ENCODE measurements at regions not wholly inside any gene's neighbourhood (a gene's known extent, or its start where the extent isn't known, plus 50 kb on each side); places are given as distances from the start of the nearest gene placed in this dataset.

DNA sequence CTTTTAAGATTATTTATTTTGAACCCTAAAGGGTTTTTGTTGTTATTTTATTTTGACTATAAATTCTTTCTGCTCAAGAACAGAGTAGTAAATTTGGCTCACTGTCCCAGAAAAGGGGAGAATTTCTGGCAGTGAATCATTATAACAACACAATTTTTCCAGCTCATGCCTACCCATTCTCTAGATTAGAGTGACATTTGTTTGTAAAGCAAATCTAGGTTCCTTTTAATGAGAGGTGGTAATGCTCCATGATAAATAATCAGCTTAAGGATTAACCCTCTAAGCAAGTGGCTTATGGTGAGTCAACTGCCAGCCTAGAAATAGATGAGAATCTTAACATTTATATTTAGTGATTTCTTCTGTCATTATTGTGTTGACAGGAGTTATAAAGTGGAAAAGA is 409.2 kb downstream of the NFIB start:
- intact Hi-C loops (cut with micrococcal nuclease; ENCODE audit: unreplicated experiment) (no loop called here), in situ Hi-C loops (cut with HindIII; ENCODE audit: low pct_unique_long_range_greater_than_20kb, low sequenced_read_pairs) (no loop called here)
- no peaks in the 10 kb centered on the region for H3K36me3 ChIP-seq (ENCODE audit: control insufficient read depth, insufficient read depth, low read length)
- H3K27me3 ChIP-seq (ENCODE audit: control insufficient read depth, insufficient read depth, low read length) = no peaks in the 10 kb centered on the region
- BruUV-seq (replicated peaks) = no TSS peak
- ATAC-seq (no peak), DNase-seq (ENCODE audit: low read depth, low spot score) (no peak)
- H3K9me3 ChIP-seq (ENCODE audit: control insufficient read depth, insufficient read depth, low read depth, low read length) = no peaks in the 10 kb centered on the region
- ChIA-PET POLR2A (no interaction called here), CTCF (no interaction called here)
- no peaks in the 10 kb centered on the region for H3K4me1 ChIP-seq (ENCODE audit: control insufficient read depth, insufficient read depth, low read length)
- TF ChIP-seq SIN3A (IDR thresholded peaks at IDR 0.05; ENCODE audit: borderline replicate concordance, insufficient read depth, low read depth, low read length) = no peak
- no peak overlapping the region for H3K27ac ChIP-seq (ENCODE audit: low read length)
- no peak overlapping the region for H3K4me3 ChIP-seq (ENCODE audit: low read depth in 2 of 2, low read length in 2 of 2)

DNA sequence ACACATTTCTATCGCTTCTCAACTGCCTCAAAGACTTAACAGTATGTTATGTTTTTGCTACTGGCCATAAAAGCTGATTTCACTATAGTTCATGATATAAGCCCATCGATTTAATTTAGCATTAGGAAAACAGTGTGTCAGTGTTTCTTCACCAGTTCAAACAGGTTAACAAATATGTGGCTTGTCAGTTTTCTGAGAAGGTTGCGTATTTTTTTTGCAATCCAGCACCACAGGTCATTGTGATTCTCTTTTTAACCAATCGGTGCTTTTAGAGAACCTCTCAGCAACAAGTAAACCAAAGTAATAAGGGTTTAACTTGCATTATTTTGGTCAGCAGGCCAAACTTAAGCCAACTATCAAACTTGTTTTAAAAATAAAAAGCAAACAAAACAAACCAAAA is 409.6 kb downstream of the NFIB start:
- Histone ChIP-seq H3K36me3 (ENCODE audit: control insufficient read depth, insufficient read depth, low read length) (no peaks in the 10 kb centered on the region), H3K9me3 (ENCODE audit: control insufficient read depth, insufficient read depth, low read depth, low read length) (no peaks in the 10 kb centered on the region), H3K27ac (ENCODE audit: low read length) (no peak overlapping the region), H3K27me3 (ENCODE audit: control insufficient read depth, insufficient read depth, low read length) (no peaks in the 10 kb centered on the region), H3K4me3 (ENCODE audit: low read depth in 2 of 2, low read length in 2 of 2) (no peak overlapping the region), H3K4me1 (ENCODE audit: control insufficient read depth, insufficient read depth, low read length) (no peaks in the 10 kb centered on the region)
- TF ChIP-seq POLR2AphosphoS5 (IDR thresholded peaks at IDR 0.05; ENCODE audit: low read depth, low read length) (no peak), TCF7L2 (IDR thresholded peaks at IDR 0.05; ENCODE audit: low read depth, low read length) (no peak), SIN3A (IDR thresholded peaks at IDR 0.05; ENCODE audit: borderline replicate concordance, insufficient read depth, low read depth, low read length) (no peak)
- TF ChIP-seq, protein P1, sequence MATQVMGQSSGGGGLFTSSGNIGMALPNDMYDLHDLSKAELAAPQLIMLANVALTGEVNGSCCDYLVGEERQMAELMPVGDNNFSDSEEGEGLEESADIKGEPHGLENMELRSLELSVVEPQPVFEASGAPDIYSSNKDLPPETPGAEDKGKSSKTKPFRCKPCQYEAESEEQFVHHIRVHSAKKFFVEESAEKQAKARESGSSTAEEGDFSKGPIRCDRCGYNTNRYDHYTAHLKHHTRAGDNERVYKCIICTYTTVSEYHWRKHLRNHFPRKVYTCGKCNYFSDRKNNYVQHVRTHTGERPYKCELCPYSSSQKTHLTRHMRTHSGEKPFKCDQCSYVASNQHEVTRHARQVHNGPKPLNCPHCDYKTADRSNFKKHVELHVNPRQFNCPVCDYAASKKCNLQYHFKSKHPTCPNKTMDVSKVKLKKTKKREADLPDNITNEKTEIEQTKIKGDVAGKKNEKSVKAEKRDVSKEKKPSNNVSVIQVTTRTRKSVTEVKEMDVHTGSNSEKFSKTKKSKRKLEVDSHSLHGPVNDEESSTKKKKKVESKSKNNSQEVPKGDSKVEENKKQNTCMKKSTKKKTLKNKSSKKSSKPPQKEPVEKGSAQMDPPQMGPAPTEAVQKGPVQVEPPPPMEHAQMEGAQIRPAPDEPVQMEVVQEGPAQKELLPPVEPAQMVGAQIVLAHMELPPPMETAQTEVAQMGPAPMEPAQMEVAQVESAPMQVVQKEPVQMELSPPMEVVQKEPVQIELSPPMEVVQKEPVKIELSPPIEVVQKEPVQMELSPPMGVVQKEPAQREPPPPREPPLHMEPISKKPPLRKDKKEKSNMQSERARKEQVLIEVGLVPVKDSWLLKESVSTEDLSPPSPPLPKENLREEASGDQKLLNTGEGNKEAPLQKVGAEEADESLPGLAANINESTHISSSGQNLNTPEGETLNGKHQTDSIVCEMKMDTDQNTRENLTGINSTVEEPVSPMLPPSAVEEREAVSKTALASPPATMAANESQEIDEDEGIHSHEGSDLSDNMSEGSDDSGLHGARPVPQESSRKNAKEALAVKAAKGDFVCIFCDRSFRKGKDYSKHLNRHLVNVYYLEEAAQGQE (IDR thresholded peaks at IDR 0.05; ENCODE audit: insufficient read depth in 1 of 2, low read depth in 2 of 2, low read length in 1 of 2) = no peak
- TF ChIP-seq, protein P2, sequence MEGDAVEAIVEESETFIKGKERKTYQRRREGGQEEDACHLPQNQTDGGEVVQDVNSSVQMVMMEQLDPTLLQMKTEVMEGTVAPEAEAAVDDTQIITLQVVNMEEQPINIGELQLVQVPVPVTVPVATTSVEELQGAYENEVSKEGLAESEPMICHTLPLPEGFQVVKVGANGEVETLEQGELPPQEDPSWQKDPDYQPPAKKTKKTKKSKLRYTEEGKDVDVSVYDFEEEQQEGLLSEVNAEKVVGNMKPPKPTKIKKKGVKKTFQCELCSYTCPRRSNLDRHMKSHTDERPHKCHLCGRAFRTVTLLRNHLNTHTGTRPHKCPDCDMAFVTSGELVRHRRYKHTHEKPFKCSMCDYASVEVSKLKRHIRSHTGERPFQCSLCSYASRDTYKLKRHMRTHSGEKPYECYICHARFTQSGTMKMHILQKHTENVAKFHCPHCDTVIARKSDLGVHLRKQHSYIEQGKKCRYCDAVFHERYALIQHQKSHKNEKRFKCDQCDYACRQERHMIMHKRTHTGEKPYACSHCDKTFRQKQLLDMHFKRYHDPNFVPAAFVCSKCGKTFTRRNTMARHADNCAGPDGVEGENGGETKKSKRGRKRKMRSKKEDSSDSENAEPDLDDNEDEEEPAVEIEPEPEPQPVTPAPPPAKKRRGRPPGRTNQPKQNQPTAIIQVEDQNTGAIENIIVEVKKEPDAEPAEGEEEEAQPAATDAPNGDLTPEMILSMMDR (IDR thresholded peaks at IDR 0.05) = no peak
- intact Hi-C loops (cut with micrococcal nuclease; ENCODE audit: unreplicated experiment) = no loop called here
- no peak for ATAC-seq
- in situ Hi-C loops (cut with HindIII; ENCODE audit: low pct_unique_long_range_greater_than_20kb, low sequenced_read_pairs) = no loop called here
- DNase-seq (ENCODE audit: low read depth, low spot score) = no peak
- CTCF ChIA-PET = no interaction called here
- POLR2A ChIA-PET = no interaction called here
- no TSS peak for BruUV-seq (replicated peaks)

DNA sequence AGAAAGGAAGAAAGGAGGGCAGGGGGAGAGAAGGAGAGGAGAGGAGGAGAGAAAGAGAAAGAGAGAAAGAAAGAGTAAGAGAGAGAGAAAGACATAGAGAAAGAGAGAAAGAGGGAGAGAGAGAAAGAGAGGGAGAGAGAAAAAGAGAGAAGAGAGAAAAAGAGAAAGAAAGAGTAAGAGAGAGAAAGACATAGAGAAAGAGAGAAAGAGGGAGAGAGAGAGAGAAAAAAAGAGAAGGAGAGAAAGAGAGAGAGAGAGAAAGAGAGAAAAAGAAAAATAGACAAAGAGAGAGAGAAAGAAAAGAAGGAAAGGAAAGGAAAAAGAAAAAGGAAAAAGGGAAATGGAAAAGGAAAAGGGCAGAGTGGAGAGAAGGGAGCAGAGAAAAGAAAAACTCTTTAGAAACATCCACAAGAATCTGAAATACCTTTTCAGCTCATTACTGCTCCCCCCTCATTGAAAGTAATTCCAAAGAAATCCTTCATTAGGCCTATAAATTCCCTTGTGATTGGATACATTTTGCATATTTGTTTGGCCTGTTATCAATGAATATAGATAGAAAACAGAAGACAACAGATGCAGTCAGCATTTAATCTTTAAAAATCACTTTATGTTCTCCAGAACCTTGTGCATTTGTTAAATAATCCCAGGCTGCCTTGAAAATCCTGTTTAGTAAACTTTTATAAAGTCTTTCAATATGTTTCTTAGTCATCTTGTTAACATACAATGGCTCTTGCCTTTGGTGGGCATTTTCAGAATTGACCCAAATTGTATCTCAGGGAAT is 411.5 kb downstream of the NFIB start:
- ChIA-PET POLR2A (no interaction called here), CTCF (no interaction called here)
- TF ChIP-seq TCF7L2 (IDR thresholded peaks at IDR 0.05; ENCODE audit: low read depth, low read length) (no peak), SIN3A (IDR thresholded peaks at IDR 0.05; ENCODE audit: borderline replicate concordance, insufficient read depth, low read depth, low read length) (no peak), POLR2AphosphoS5 (IDR thresholded peaks at IDR 0.05; ENCODE audit: low read depth, low read length) (no peak)
- TF ChIP-seq, protein P1 (IDR thresholded peaks at IDR 0.05; ENCODE audit: insufficient read depth in 1 of 2, low read depth in 2 of 2, low read length in 1 of 2) = no peak
- TF ChIP-seq, protein P2 (IDR thresholded peaks at IDR 0.05) = no peak
- BruUV-seq (replicated peaks) = no TSS peak
- in situ Hi-C loops (cut with HindIII; ENCODE audit: low pct_unique_long_range_greater_than_20kb, low sequenced_read_pairs) (no loop called here), intact Hi-C loops (cut with micrococcal nuclease; ENCODE audit: unreplicated experiment) (no loop called here)
- H3K36me3 ChIP-seq (ENCODE audit: control insufficient read depth, insufficient read depth, low read length) = no peaks in the 10 kb centered on the region
- no peaks in the 10 kb centered on the region for H3K9me3 ChIP-seq (ENCODE audit: control insufficient read depth, insufficient read depth, low read depth, low read length)
- ATAC-seq (no peak), DNase-seq (ENCODE audit: low read depth, low spot score) (no peak)
- H3K4me3 ChIP-seq (ENCODE audit: low read depth in 2 of 2, low read length in 2 of 2) = no peak overlapping the region
- no peak overlapping the region for H3K27ac ChIP-seq (ENCODE audit: low read length)
- H3K27me3 ChIP-seq (ENCODE audit: control insufficient read depth, insufficient read depth, low read length) = no peaks in the 10 kb centered on the region
- H3K4me1 ChIP-seq (ENCODE audit: control insufficient read depth, insufficient read depth, low read length) = no peaks in the 10 kb centered on the region
